ENCODE measurements at regions not wholly inside any gene's neighbourhood (a gene's known extent, or its start where the extent isn't known, plus 50 kb on each side); places are given as distances from the start of the nearest gene placed in this dataset.

- TF ChIP-seq CTCF (IDR thresholded peaks at IDR 0.05) (no peak), POLR2A (IDR thresholded peaks at IDR 0.05) (no peak)
These were observed 270.0 kb downstream of the METTL4 start for GRCh38 chr18:2301316-2301715.

Data from esophagus squamous epithelium (tissue), 4 donors.